ENCODE measurements at regions not wholly inside any gene's neighbourhood (a gene's known extent, or its start where the extent isn't known, plus 50 kb on each side); places are given as distances from the start of the nearest gene placed in this dataset.

DNA sequence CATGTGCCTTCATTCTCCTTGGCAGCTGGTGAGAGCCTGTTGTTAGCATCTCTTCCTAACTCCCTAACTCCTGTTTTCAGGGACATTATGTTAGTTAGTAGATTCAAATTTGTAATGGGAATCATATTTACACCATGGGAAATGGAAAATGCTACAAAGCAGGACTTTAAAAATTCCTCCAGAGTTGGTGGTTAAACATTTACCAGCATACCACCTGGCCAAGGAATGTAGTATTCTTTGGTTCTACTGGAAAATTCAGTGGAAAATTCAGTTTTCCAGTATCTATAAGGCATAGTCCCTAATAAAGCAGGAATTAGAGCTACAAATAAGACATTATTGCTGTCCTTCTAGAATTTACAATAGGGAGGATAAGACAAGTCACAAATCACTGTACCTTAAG is 291.7 kb downstream of the GPD2 start:
- TF ChIP-seq POLR2A (IDR thresholded peaks at IDR 0.05; ENCODE audit: low read length): no peak
- TF ChIP-seq GATA1 (IDR thresholded peaks at IDR 0.05; ENCODE audit: low read depth, low read length): no peak

Data from erythroblast (primary cell).